Central memory CD8-positive, alpha-beta T cell (primary cell): ENCODE measurements at regions not wholly inside any gene's neighbourhood (a gene's known extent, or its start where the extent isn't known, plus 50 kb on each side); places are given as distances from the start of the nearest gene placed in this dataset.

ENCODE experiments used
- ATAC-seq: fragments of 150-1000 bp; cut with Tn5 transposase; replicated peaks from 2 replicates; pipeline ENCODE4 v1.10.0; 2022; ENCODE audit warnings: mild to moderate bottlenecking, moderate FRiP score, moderate number of reproducible peaks; ENCODE audit not compliant: poor library complexity, severe bottlenecking; ENCODE audit errors: extremely low read depth
- DNase-seq, 2 donors: peaks; one replicate each; pipeline ENCODE4 v3.0.0; 2021; ENCODE audit warnings: low spot score in 2 of 2
- H3K27ac Mint-ChIP-seq: one replicate; pipeline ENCODE4 v1.8.0; 2022; ENCODE audit warnings: low read depth, mild to moderate bottlenecking, moderate library complexity, mixed read lengths
- H3K27me3 Mint-ChIP-seq: one replicate; pipeline ENCODE4 v1.8.0; 2022; ENCODE audit warnings: mixed read lengths
- H3K36me3 Mint-ChIP-seq: one replicate; pipeline ENCODE4 v1.8.0; 2022; ENCODE audit warnings: mild to moderate bottlenecking, moderate library complexity, mixed read lengths; ENCODE audit not compliant: insufficient read depth
- H3K4me1 Mint-ChIP-seq: one replicate; pipeline ENCODE4 v1.8.0; 2022; ENCODE audit warnings: mixed read lengths
- H3K4me3 Mint-ChIP-seq: one replicate; pipeline ENCODE4 v1.8.0; 2022; ENCODE audit warnings: mild to moderate bottlenecking, moderate library complexity, mixed read lengths
- H3K9me3 Mint-ChIP-seq: one replicate; pipeline ENCODE4 v1.8.0; 2022; ENCODE audit warnings: mixed read lengths

DNA sequence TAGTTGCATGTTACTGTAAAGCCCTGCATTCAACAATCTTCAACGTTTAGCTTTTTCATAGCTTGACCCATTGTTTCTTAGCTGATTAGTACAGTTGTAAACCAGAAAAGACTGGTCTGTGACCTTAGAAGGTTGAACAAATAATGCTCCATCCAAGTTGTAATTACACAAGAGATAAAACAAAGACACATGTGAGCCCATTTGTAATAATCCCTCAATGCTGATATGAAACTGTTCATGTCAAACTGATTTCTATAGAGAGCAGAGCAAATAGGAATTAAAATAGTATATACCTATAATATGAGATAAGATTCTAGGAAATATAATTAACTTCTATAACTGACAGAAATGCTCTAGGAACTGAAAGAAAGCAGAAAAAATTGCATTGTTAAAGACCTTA lies 94.7 kb upstream of the SLC25A13 start:
- ATAC-seq (no peak), DNase-seq (no peak)
- Mint-ChIP-seq H3K36me3 (no peaks in the 10 kb centered on the region), H3K9me3 (no peaks in the 10 kb centered on the region), H3K27ac (no peak overlapping the region), H3K4me1 (no peaks in the 10 kb centered on the region), H3K4me3 (no peak overlapping the region), H3K27me3 (peaks cover 42% of the 10 kb centered on the region)

DNA sequence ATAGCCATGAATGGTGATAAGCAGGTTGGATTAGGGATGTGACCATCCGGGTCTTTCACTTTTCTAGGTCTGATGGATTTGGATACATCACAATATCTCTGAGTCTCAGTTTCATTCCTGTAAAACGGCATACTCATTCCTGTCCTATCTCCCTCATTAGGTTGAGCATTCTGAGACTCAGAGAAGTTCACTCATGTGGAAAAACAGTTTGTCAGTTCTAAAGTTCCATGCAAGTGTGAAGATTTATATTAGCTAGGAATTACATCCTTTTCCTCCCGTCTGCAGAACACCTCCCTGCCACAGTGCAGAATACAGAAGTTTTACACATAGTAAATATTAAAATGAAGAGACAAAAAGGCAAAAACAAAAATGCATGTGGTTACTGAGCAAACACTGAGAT lies 94.2 kb upstream of the SLC25A13 start:
- DNase-seq (no peak), ATAC-seq (no peak)
- H3K27ac Mint-ChIP-seq, result no peak overlapping the region
- H3K4me1 Mint-ChIP-seq, result no peaks in the 10 kb centered on the region
- no peaks in the 10 kb centered on the region for H3K36me3 Mint-ChIP-seq
- H3K27me3 Mint-ChIP-seq, result peaks cover 40% of the 10 kb centered on the region
- no peak overlapping the region for H3K4me3 Mint-ChIP-seq
- H3K9me3 Mint-ChIP-seq, result no peaks in the 10 kb centered on the region

DNA sequence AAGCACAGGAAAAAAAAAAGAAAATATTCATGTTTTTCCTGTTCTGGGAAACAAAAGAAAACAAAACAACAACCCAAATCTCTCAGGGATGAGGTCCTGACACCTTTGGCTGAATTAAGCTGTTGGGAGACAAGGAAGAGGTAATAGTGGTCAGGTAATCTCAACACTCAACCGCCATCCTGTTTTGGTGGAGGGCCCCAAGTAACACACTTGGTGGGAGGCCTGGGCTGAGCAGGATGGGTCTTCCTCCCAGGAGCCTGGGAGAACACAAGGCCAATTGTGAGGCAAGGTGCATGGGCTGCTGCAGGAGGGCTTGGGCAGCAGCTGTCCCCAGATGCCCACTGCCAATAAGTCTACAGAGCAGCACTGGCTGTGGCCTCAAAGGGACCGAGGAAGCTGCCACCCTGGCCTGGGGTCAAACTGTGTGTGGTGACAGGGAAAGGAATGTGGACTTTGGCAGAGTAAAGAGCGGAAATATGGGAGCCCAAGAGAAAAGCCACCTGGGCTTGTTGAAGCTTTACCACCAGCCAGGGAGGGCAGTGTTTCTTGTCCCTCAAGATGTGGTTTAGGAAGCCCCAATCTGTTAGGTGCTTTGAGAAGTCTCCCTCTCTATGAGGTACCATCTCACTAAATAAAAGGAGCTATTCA lies 93.5 kb upstream of the SLC25A13 start:
- H3K4me1 Mint-ChIP-seq, result no peaks in the 10 kb centered on the region
- peaks cover 40% of the 10 kb centered on the region for H3K27me3 Mint-ChIP-seq
- H3K9me3 Mint-ChIP-seq, result no peaks in the 10 kb centered on the region
- no peaks in the 10 kb centered on the region for H3K36me3 Mint-ChIP-seq
- DNase-seq (no peak), ATAC-seq (no peak)
- H3K4me3 Mint-ChIP-seq, result no peak overlapping the region
- no peak overlapping the region for H3K27ac Mint-ChIP-seq

DNA sequence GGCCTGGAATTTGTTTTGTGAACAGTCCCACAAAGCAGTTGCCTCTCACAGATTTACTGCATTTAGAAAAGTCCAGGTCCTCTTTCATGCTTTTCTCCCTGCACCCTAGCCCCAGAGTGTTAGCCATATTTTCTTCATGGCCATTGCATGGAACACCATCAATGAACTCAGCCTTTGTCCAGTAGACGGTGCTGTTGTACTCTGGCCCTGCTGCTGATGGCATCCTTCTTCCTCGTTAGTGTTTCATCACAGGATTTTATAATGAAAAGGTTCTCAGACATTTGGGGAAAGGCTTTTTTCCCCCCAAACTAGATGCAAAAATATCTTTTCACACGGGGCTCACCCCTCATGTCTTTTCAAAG lies 93.0 kb upstream of the SLC25A13 start:
- Mint-ChIP-seq H3K27me3 (peaks cover 35% of the 10 kb centered on the region), H3K4me3 (no peak overlapping the region), H3K36me3 (no peaks in the 10 kb centered on the region), H3K9me3 (no peaks in the 10 kb centered on the region), H3K4me1 (no peaks in the 10 kb centered on the region), H3K27ac (no peak overlapping the region)
- ATAC-seq, result no peak
- no peak for DNase-seq

DNA sequence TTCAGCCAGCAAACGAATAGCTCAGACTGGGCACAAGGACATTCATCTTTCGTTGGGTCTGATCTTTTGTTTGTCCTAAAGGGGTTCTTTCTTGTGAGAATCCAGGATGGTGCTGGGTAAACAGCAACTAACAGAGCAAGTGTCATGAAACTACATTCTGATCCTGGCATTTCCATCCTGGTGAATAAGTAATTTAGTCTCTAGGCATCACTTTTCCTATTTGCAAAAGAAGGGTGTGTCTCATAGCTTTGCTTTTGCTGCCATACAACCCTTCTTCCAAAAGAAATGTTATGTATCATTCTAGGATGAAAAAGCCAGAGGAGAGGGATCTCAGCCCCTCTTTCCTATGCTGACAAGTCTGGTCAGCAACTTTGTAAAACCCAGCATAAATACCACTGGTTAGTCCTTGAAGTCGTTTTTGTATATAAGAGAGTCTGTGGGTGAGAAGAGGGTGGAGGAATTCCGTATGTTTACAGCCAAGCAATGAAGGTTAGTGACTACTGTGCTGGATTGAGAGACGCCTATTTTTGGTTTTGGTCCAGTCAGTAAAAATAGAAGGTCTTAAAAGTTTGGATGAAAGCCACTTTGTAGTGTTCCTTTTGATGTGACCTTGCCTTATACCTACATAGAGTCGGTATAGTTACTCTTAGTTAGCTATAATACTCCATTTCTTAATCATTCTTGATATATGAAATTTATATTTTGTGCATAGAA lies 88.4 kb upstream of the SLC25A13 start:
- H3K27ac Mint-ChIP-seq, result no peak overlapping the region
- DNase-seq, result no peak
- no peak for ATAC-seq
- no peaks in the 10 kb centered on the region for H3K9me3 Mint-ChIP-seq
- no peaks in the 10 kb centered on the region for H3K36me3 Mint-ChIP-seq
- peaks cover 30% of the 10 kb centered on the region for H3K27me3 Mint-ChIP-seq
- no peaks in the 10 kb centered on the region for H3K4me1 Mint-ChIP-seq
- no peak overlapping the region for H3K4me3 Mint-ChIP-seq

DNA sequence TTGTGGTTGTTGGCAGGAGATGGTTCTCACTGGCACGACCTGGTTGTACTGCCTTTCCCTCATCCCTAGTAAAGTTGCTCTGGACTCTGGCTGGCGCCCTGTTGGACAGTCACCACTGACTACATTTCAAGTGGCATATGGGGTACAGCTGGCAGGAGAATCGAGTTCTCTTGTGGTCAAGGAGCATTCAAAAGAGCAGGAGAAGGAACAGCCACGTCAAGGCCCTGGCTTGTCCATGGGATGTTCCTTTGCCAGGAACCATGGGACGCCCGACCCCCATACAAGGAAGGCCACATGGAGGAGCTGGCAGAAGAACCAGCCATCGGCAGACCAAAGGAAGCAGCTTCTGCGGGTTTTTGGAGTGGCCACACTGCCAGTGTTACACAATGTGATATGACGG lies 87.0 kb upstream of the SLC25A13 start:
- no peaks in the 10 kb centered on the region for H3K36me3 Mint-ChIP-seq
- no peaks in the 10 kb centered on the region for H3K4me1 Mint-ChIP-seq
- no peak overlapping the region for H3K27ac Mint-ChIP-seq
- no peak overlapping the region for H3K4me3 Mint-ChIP-seq
- DNase-seq (no peak), ATAC-seq (no peak)
- no peaks in the 10 kb centered on the region for H3K9me3 Mint-ChIP-seq
- peaks cover 32% of the 10 kb centered on the region for H3K27me3 Mint-ChIP-seq

DNA sequence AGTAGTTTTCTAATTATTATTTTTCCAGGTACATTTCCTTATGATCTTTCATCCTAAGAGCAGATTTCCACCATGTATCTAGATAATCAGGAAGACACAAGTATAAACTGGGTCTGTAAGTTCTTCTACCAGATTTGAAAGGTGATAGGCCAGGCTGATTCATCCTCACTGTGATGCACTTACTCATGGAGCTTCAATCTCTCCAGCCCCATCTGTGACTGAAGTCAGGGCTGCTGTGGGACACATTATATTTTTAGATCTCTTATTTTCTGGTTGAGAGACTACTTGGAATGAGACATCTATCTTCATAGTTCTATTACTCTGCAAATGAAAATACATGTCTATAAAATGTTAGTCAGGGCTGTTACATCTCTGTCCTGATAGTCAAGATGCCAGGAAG lies 85.5 kb upstream of the SLC25A13 start:
- no peaks in the 10 kb centered on the region for H3K9me3 Mint-ChIP-seq
- peaks cover 42% of the 10 kb centered on the region for H3K27me3 Mint-ChIP-seq
- H3K4me3 Mint-ChIP-seq, result no peak overlapping the region
- H3K27ac Mint-ChIP-seq, result no peak overlapping the region
- H3K4me1 Mint-ChIP-seq, result no peaks in the 10 kb centered on the region
- H3K36me3 Mint-ChIP-seq, result no peaks in the 10 kb centered on the region
- DNase-seq, result no peak
- ATAC-seq, result no peak

DNA sequence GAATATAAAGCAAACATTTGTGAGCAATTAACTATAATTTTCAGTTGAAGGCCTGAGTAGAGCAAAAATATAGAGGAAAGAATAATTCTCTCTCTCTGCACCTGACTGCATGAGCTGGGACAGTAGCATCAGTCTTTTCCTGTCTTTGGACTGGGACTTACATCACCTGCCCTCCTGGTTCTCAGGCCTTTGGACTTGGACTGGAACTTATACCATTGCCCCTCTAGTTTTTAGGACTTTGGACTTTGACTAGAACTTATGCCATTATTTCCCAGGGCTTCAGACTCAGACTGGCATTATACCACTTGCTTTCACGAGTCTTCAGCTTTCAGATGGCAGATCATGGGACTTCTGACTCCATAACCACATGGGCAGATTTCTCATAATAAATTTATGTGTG lies 81.0 kb upstream of the SLC25A13 start:
- H3K9me3 Mint-ChIP-seq, result no peaks in the 10 kb centered on the region
- peaks cover 29% of the 10 kb centered on the region for H3K27me3 Mint-ChIP-seq
- no peak overlapping the region for H3K27ac Mint-ChIP-seq
- H3K4me1 Mint-ChIP-seq, result no peaks in the 10 kb centered on the region
- ATAC-seq, result no peak
- DNase-seq, result no peak
- peaks cover 2% of the 10 kb centered on the region for H3K36me3 Mint-ChIP-seq
- no peak overlapping the region for H3K4me3 Mint-ChIP-seq

DNA sequence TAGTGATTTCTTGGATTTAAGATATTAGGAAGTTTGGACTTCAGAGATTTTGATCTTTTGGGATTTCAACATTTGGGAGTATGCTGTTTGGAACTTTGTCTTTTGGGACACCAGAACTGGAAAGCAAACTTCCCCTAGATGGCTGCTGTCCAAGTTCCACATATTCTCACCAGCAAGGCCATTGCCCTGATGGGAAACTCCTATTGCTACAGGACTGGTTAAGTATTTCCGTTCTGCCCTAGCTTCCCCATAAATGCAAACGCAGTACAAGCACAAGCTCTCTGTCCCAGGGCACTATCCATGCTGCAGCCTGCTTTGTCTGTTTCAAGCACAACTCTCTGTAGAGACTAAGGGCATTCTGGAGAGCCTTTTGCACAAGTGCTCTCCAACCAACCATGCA lies 79.3 kb upstream of the SLC25A13 start:
- no peak for ATAC-seq
- no peak for DNase-seq
- H3K36me3 Mint-ChIP-seq, result peaks cover 2% of the 10 kb centered on the region

DNA sequence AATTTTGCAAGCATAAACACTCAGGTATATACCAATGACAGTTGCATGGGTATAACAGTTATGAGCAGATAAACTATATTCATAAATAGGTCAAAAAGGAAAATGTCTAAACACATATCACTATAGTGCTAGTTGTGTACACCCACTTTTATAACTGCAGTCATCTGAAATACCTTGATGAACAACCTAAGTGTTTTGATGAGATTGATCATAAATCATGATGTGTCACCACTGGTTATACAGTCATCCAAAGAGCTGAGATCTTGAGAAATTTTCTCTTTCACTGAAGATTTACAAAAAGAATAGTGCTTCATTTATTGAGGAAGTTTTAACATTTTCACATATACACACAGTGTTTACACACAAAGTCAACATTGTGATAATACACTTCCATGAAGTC lies 78.6 kb upstream of the SLC25A13 start:
- no peak overlapping the region for H3K27ac Mint-ChIP-seq
- H3K4me3 Mint-ChIP-seq, result no peak overlapping the region
- H3K36me3 Mint-ChIP-seq, result peaks cover 2% of the 10 kb centered on the region
- H3K27me3 Mint-ChIP-seq, result peaks cover 47% of the 10 kb centered on the region
- no peaks in the 10 kb centered on the region for H3K9me3 Mint-ChIP-seq
- H3K4me1 Mint-ChIP-seq, result no peaks in the 10 kb centered on the region
- DNase-seq (no peak), ATAC-seq (no peak)

More for the DNA sequence above, 79.3 kb upstream of the SLC25A13 start:
- Mint-ChIP-seq H3K9me3 (no peaks in the 10 kb centered on the region), H3K27me3 (peaks cover 40% of the 10 kb centered on the region), H3K27ac (no peak overlapping the region), H3K4me3 (no peak overlapping the region), H3K4me1 (no peaks in the 10 kb centered on the region)

DNA sequence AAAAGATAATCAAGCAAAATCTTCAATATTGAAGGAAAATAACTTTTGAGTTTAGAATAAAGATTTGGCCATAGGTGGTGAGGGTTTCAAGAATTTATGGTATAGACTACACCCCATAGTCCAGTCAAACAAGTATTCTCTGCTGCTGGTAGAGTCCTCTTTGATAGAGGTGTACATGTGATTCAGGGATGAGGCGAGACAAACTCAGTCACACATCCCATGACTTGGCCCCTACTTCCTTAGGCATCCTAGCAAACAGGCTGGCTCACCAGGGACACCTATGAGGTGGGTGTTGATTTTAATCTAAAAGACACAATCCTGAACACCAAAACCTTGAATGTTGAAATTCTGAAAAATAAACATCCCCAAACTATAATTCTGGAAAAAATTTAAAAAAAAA lies 78.1 kb upstream of the SLC25A13 start:
- no peak overlapping the region for H3K4me3 Mint-ChIP-seq
- DNase-seq (no peak), ATAC-seq (no peak)
- H3K27me3 Mint-ChIP-seq, result peaks cover 49% of the 10 kb centered on the region
- peaks cover 2% of the 10 kb centered on the region for H3K36me3 Mint-ChIP-seq
- H3K27ac Mint-ChIP-seq, result no peak overlapping the region
- no peaks in the 10 kb centered on the region for H3K4me1 Mint-ChIP-seq
- H3K9me3 Mint-ChIP-seq, result peaks cover 1% of the 10 kb centered on the region

DNA sequence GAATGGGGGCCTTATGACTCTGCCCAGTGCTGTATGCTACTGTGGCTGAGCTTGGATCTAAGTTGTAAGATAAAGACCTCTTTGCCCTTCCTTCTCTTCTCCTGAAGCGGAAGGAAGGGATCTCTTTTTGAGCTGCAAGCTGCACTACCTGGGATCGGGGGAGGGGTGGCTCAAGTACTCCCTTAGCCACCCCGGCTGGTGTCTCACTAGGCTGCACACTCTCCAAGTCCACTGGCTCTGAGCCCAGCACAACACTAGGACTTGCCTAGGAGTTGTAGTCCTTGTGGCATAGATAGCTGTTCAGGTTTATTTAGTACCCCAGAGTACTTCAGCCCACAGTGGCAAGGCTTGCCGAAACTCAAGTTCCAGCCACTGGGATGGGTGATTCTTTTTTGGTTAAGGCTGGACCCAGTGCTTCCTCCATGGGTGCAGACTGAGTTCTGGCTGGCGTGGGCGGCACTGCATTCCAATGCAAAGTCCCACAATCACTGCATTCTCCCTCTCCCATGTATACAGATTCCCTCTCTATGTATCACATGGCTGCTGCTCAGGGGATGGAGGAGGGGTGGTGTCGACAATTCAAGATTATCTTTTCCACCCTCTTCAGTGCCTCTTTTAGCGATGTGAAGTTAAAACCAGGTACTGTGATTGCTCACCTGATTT lies 76.2 kb upstream of the SLC25A13 start:
- H3K4me3 Mint-ChIP-seq, result no peak overlapping the region
- H3K27me3 Mint-ChIP-seq, result peaks cover 49% of the 10 kb centered on the region
- no peak for DNase-seq
- H3K9me3 Mint-ChIP-seq, result peaks cover 6% of the 10 kb centered on the region
- H3K27ac Mint-ChIP-seq, result no peak overlapping the region
- ATAC-seq, result no peak
- peaks cover 2% of the 10 kb centered on the region for H3K36me3 Mint-ChIP-seq
- no peaks in the 10 kb centered on the region for H3K4me1 Mint-ChIP-seq
